H1 (cell line): ENCODE measurements at regions not wholly inside any gene's neighbourhood (a gene's known extent, or its start where the extent isn't known, plus 50 kb on each side); places are given as distances from the start of the nearest gene placed in this dataset.

Experiments
- CTCF ChIA-PET: fragments of 300-600 bp; sonication (Branson Sonifier 250); formaldehyde crosslinking; loops from one replicate; lab custom pipeline; 2021; ENCODE audit not compliant: partially characterized antibody; lab: Charles Lee
- POLR2A ChIA-PET: fragments of 300-600 bp; sonication (Branson Sonifier 250); formaldehyde crosslinking; loops from one replicate; lab custom pipeline; 2021; ENCODE audit warnings: inconsistent platforms; ENCODE audit not compliant: partially characterized antibody; lab: Charles Lee
- DNase-seq, 2 experiments: peaks; one replicate each; pipeline versions ENCODE4 v3.0.0 to v3.0.0-alpha.2; 2010 to 2022; ENCODE audit warnings: low spot score in 2 of 2, low read depth in 1 of 2, mixed read lengths in 1 of 2
- FAIRE-seq: peaks from 2 replicates; lab custom pipeline; 2011; peaks lifted over from hg19 to GRCh38; lab: Jason Lieb, UNC
- H2AFZ ChIP-seq: 2 replicates; pipeline ENCODE4 v1.8.1; 2012; ENCODE audit warnings: low read length, inconsistent platforms
- H2AK5ac ChIP-seq: 2 replicates; pipeline ENCODE4 v1.6.1; 2013; ENCODE audit warnings: low read depth, low read length
- H2BK120ac ChIP-seq: replicated peaks from 2 replicates; pipeline ENCODE3; 2013; ENCODE audit warnings: low read depth, low read length, inconsistent platforms
- H2BK12ac ChIP-seq: 2 replicates; pipeline ENCODE4 v1.6.1; 2013; ENCODE audit warnings: low read depth, low read length
- H2BK15ac ChIP-seq: 2 replicates; pipeline ENCODE4 v1.6.1; 2013; ENCODE audit warnings: low read length
- H2BK20ac ChIP-seq: 2 replicates; pipeline ENCODE4 v1.6.1; 2013; ENCODE audit warnings: low read length
- H2BK5ac ChIP-seq: 2 replicates; pipeline ENCODE4 v1.6.1; 2013; ENCODE audit warnings: low read depth, low read length
- H3K14ac ChIP-seq: 2 replicates; pipeline ENCODE4 v1.6.1; 2013; ENCODE audit warnings: inconsistent platforms; ENCODE audit not compliant: insufficient read length
- H3K18ac ChIP-seq: 2 replicates; pipeline ENCODE4 v1.6.1; 2013; ENCODE audit warnings: low read length; ENCODE audit errors: extremely low read depth
- H3K23ac ChIP-seq: 2 replicates; pipeline ENCODE4 v1.6.1; 2013; ENCODE audit warnings: inconsistent platforms; ENCODE audit not compliant: insufficient read length
- H3K23me2 ChIP-seq: 2 replicates; pipeline ENCODE4 v1.6.1; 2013; ENCODE audit warnings: low read depth, low read length
- H3K27ac ChIP-seq: 2 replicates; pipeline ENCODE4 v1.6.1; 2011; ENCODE audit warnings: low read depth, low read length, inconsistent platforms
- H3K27me3 ChIP-seq, 4 experiments: replicated peaks in 1 of 4; 1 replicate in 1 of 4; 2 replicates in 3 of 4; pipeline versions ENCODE4 v1.6.1 to v1.8.1; 2011 to 2013; ENCODE audit warnings: low read length in 3 of 4, mild to moderate bottlenecking in 3 of 4, inconsistent platforms in 2 of 4, mixed read lengths in 2 of 4, moderate library complexity in 1 of 4; ENCODE audit not compliant: control insufficient read depth in 3 of 4, insufficient read depth in 3 of 4; ENCODE audit errors: extremely low read depth in 1 of 4
- H3K36me3 ChIP-seq, 4 experiments: 2 replicates each; pipeline versions ENCODE4 v1.6.1 to v1.8.1; 2011 to 2013; ENCODE audit warnings: mild to moderate bottlenecking in 4 of 4, low read length in 3 of 4, moderate library complexity in 2 of 4, control low read depth in 1 of 4, inconsistent platforms in 1 of 4; ENCODE audit not compliant: insufficient read depth in 4 of 4, control insufficient read depth in 2 of 4
- H3K4ac ChIP-seq: replicated peaks from 2 replicates; pipeline ENCODE3; 2013; ENCODE audit warnings: low read length, low read depth, mixed read lengths, inconsistent platforms; ENCODE audit not compliant: insufficient read length
- H3K4me1 ChIP-seq, 4 experiments: replicated peaks in 1 of 4; 1 replicate in 1 of 4; 2 replicates in 3 of 4; pipeline versions ENCODE4 v1.6.1 to v1.8.1; 2011 to 2013; ENCODE audit warnings: low read length in 3 of 4, inconsistent platforms in 2 of 4, mixed read lengths in 1 of 4; ENCODE audit not compliant: insufficient read depth in 4 of 4, control insufficient read depth in 3 of 4
- H3K4me2 ChIP-seq, 2 experiments: 2 replicates each; pipeline versions ENCODE4 v1.6.1 to v1.8.1; 2011 to 2013; ENCODE audit warnings: low read depth in 2 of 2, low read length in 2 of 2, control low read depth in 1 of 2, inconsistent platforms in 1 of 2, mild to moderate bottlenecking in 1 of 2; ENCODE audit not compliant: insufficient read depth in 1 of 2
- H3K4me3 ChIP-seq, 4 experiments: fragments of 200-600, 300-600 bp in 1 of 4; sonication (generic), shearing (Covaris generic), sonication (Bioruptor Twin) in 1 of 4; 2 replicates each; pipeline versions ENCODE4 v1.5.1 to v1.8.1; 2011 to 2016; ENCODE audit warnings: low read length in 4 of 4, low read depth in 3 of 4, control low read depth in 2 of 4, inconsistent platforms in 2 of 4, mild to moderate bottlenecking in 2 of 4, mixed read lengths in 1 of 4, moderate library complexity in 1 of 4; ENCODE audit not compliant: insufficient read depth in 2 of 4; ENCODE audit errors: extremely low read depth in 1 of 4
- H3K56ac ChIP-seq: replicated peaks from 2 replicates; pipeline ENCODE3; 2013; ENCODE audit warnings: low read depth, mild to moderate bottlenecking, mixed read lengths, low read length, inconsistent platforms; ENCODE audit not compliant: insufficient read length
- H3K79me1 ChIP-seq: 2 replicates; pipeline ENCODE4 v1.6.1; 2013; ENCODE audit warnings: low read depth, low read length, control low read depth
- H3K79me2 ChIP-seq, 2 experiments: 2 replicates each; pipeline versions ENCODE4 v1.6.1 to v1.8.1; 2012 to 2013; ENCODE audit warnings: low read length in 2 of 2, mild to moderate bottlenecking in 2 of 2, inconsistent platforms in 1 of 2; ENCODE audit not compliant: insufficient read depth in 2 of 2, control insufficient read depth in 1 of 2
- H3K9ac ChIP-seq, 4 experiments: replicated peaks in 1 of 4; 1 replicate in 1 of 4; 2 replicates in 3 of 4; pipeline versions ENCODE4 v1.6.1 to v1.8.1; 2011 to 2013; ENCODE audit warnings: low read depth in 3 of 4, low read length in 3 of 4, control low read depth in 2 of 4, mild to moderate bottlenecking in 2 of 4, moderate library complexity in 2 of 4, inconsistent platforms in 1 of 4; ENCODE audit errors: extremely low read depth in 1 of 4
- H3K9me3 ChIP-seq, 2 experiments: 2 replicates each; pipeline versions ENCODE4 v1.6.1 to v1.8.1; 2012 to 2013; ENCODE audit warnings: mild to moderate bottlenecking in 2 of 2, moderate library complexity in 2 of 2, control low read depth in 1 of 2, inconsistent platforms in 1 of 2, low read depth in 1 of 2, low read length in 1 of 2, mixed read lengths in 1 of 2; ENCODE audit not compliant: insufficient read depth in 2 of 2
- H4K20me1 ChIP-seq, 2 experiments: replicated peaks in 1 of 2; 2 replicates each; pipeline versions ENCODE3 to v1.8.1; 2011 to 2013; ENCODE audit warnings: inconsistent platforms in 2 of 2, low read length in 2 of 2, mild to moderate bottlenecking in 1 of 2; ENCODE audit not compliant: insufficient read depth in 2 of 2, control insufficient read depth in 1 of 2
- H4K5ac ChIP-seq: 2 replicates; pipeline ENCODE4 v1.6.1; 2013; ENCODE audit warnings: low read length, low read depth, mixed read lengths, inconsistent platforms; ENCODE audit not compliant: insufficient read length
- H4K8ac ChIP-seq: 2 replicates; pipeline ENCODE4 v1.8.0; 2013; ENCODE audit warnings: mild to moderate bottlenecking, moderate library complexity, low read length, inconsistent platforms; ENCODE audit not compliant: insufficient read depth; ENCODE audit errors: extremely low read depth
- H4K91ac ChIP-seq: replicated peaks from 2 replicates; pipeline ENCODE3; 2013; ENCODE audit warnings: low read length, mixed read lengths, inconsistent platforms; ENCODE audit not compliant: insufficient read length
- BACH1 ChIP-seq: IDR thresholded peaks from 2 replicates; pipeline ENCODE4 v1.6.1; 2012; ENCODE audit warnings: low read length, improper control_type of control experiment
- EZH2 ChIP-seq: fragments of 200-600 bp; sonication (generic); IDR thresholded peaks from 2 replicates; pipeline ENCODE4 v1.7.1; 2012; ENCODE audit warnings: low read depth, mild to moderate bottlenecking, moderate library complexity, low read length, inconsistent platforms; ENCODE audit not compliant: severe bottlenecking
- GTF2F1 ChIP-seq: IDR thresholded peaks from 2 replicates; pipeline ENCODE4 v1.6.1; 2012; ENCODE audit warnings: low read depth, low read length, improper control_type of control experiment, borderline replicate concordance
- NRF1 ChIP-seq: IDR thresholded peaks from 2 replicates; pipeline ENCODE4 v1.6.1; 2011; ENCODE audit warnings: mild to moderate bottlenecking, low read depth, low read length, improper control_type of control experiment
- RXRA ChIP-seq: IDR thresholded peaks from 2 replicates; pipeline ENCODE4 v1.6.1; 2011; ENCODE audit warnings: low read depth, mild to moderate bottlenecking, low read length, moderate library complexity; ENCODE audit not compliant: insufficient read depth
- SP2 ChIP-seq: IDR thresholded peaks from 2 replicates; pipeline ENCODE4 v1.6.1; 2012; ENCODE audit warnings: mild to moderate bottlenecking, low read length, inconsistent platforms
- ZNF274 ChIP-seq: IDR thresholded peaks from 2 replicates; pipeline ENCODE4 v1.7.0; 2012; ENCODE audit warnings: low read length, borderline replicate concordance; ENCODE audit errors: extremely low read depth
- WGBS, 2 experiments: shearing (Covaris generic) in 1 of 2; methylation state at CpG; one replicate each; pipeline versions ENCODE4 v1.1.6 to v1.1.7; 2013 to 2015; ENCODE audit warnings: low lambda C conversion rate in 2 of 2, mixed read lengths in 2 of 2, inconsistent platforms in 1 of 2, low coverage in 1 of 2, missing lambda C conversion rate in 1 of 2; ENCODE audit not compliant: insufficient replicate concordance in 2 of 2, insufficient coverage in 1 of 2, insufficient read length in 1 of 2; ENCODE audit errors: extremely low coverage in 1 of 2, missing lambda C conversion rate in 1 of 2; 5-methylcytosine and 5-hydroxymethylcytosine counted together
- TF ChIP-seq, protein P1 (sequence below): IDR thresholded peaks from 2 replicates; pipeline ENCODE4 v1.6.1; 2012; ENCODE audit warnings: inconsistent platforms

DNA sequence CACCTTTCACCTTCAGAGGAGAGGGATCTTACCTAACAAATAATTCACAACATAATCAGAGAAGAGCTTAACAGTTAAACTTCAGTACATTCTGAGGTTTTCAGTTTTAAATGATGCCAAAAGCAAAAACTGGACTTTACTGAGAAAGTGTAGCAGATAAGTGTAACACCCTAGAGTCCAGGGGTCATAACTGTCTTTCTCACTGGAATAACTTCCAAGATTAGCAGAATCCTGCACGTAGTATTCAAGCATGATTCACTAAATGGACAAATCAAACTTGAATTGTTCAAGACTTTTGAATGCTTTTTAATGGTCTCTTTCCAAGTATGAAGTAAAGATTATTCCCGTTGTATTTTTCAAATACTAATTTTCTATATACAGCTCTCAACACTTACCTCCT is 180.1 kb upstream of the NREP start:
- H3K4me1 ChIP-seq, result no peaks in the 10 kb centered on the region
- H3K9me3 ChIP-seq, result no peaks in the 10 kb centered on the region
- H3K4me2 ChIP-seq, result no peak overlapping the region
- no peak overlapping the region for H3K4ac ChIP-seq
- H4K91ac ChIP-seq, result no peak overlapping the region
- WGBS, 2 experiments, result 85% methylated on average over 2 of the region's 2 CpGs; no CpG with 5 or more reads in 1 of the 2 experiments
- H4K8ac ChIP-seq, result no peak overlapping the region
- CTCF ChIA-PET, result interaction anchor here (1.2 kb wide), 1 partner anchor 9 kb away, joined by 4 read pairs; no protein-coding TSS in a partner anchor
- no peak overlapping the region for H2AK5ac ChIP-seq
- H3K4me3 ChIP-seq, result no peak overlapping the region
- DNase-seq, result no peak
- no peak overlapping the region for H3K27ac ChIP-seq
- H3K9ac ChIP-seq, result no peak overlapping the region
- TF ChIP-seq SP2, result no peak
- TF ChIP-seq BACH1, result no peak
- no peak for TF ChIP-seq GTF2F1
- TF ChIP-seq NRF1, result no peak
- no peak for TF ChIP-seq RXRA
- no peak for TF ChIP-seq ZNF274
- TF ChIP-seq, protein P1, sequence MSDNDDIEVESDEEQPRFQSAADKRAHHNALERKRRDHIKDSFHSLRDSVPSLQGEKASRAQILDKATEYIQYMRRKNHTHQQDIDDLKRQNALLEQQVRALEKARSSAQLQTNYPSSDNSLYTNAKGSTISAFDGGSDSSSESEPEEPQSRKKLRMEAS, result no peak
- no peak for TF ChIP-seq EZH2
- TF ChIP-seq, all 59 proteins: peak for 0
- H4K20me1 ChIP-seq, result no peaks in the 10 kb centered on the region
- no peak overlapping the region for H2BK12ac ChIP-seq
- H3K18ac ChIP-seq, result no peak overlapping the region
- no peaks in the 10 kb centered on the region for H3K79me2 ChIP-seq
- no peaks in the 10 kb centered on the region for H3K27me3 ChIP-seq
- no peak overlapping the region for H3K14ac ChIP-seq
- H2BK20ac ChIP-seq, result no peak overlapping the region
- H3K36me3 ChIP-seq, result no peaks in the 10 kb centered on the region
- no peaks in the 10 kb centered on the region for H3K23me2 ChIP-seq
- H3K79me1 ChIP-seq, result no peaks in the 10 kb centered on the region
- FAIRE-seq, result no peak
- H2BK120ac ChIP-seq, result no peak overlapping the region
- H3K23ac ChIP-seq, result no peak overlapping the region
- H2BK15ac ChIP-seq, result no peak overlapping the region
- no peak overlapping the region for H3K56ac ChIP-seq
- no peak overlapping the region for H4K5ac ChIP-seq
- POLR2A ChIA-PET, result no interaction called here
- no peak overlapping the region for H2AFZ ChIP-seq
- H2BK5ac ChIP-seq, result no peak overlapping the region
